HepG2 (cell line): ENCODE measurements at regions not wholly inside any gene's neighbourhood (a gene's known extent, or its start where the extent isn't known, plus 50 kb on each side); places are given as distances from the start of the nearest gene placed in this dataset.

Source experiments
- CTCF ChIP-seq: sonication (generic); formaldehyde crosslinking; IDR thresholded peaks from 2 replicates; pipeline ENCODE4 v1.5.0; 2020; ENCODE audit warnings: mild to moderate bottlenecking, missing genetic modification reagents, moderate library complexity
- KDM6A ChIP-seq: IDR thresholded peaks from 2 replicates; pipeline ENCODE4 v1.6.1; 2016; ENCODE audit warnings: low read depth
- MYC ChIP-seq: sonication (generic); formaldehyde crosslinking; IDR thresholded peaks from 2 replicates; pipeline ENCODE4 v1.9.0; 2021; ENCODE audit warnings: missing genetic modification reagents, borderline replicate concordance

- TF ChIP-seq KDM6A (CRISPR knock-in tag) = no peak
- no peak for TF ChIP-seq CTCF
- TF ChIP-seq MYC (CRISPR knock-in tag) = no peak
Measured at GRCh38 chr12:126768517-126768916, 1498.5 kb upstream of the TMEM132C start.
